Sigmoid colon (tissue), 4 donors: ENCODE measurements at regions not wholly inside any gene's neighbourhood (a gene's known extent, or its start where the extent isn't known, plus 50 kb on each side); places are given as distances from the start of the nearest gene placed in this dataset.

Experiments used
- EP300 ChIP-seq, 4 donors: sonication (generic); formaldehyde crosslinking; IDR thresholded peaks; one replicate each; pipeline ENCODE4 v1.6.1; 2017; ENCODE audit warnings: antibody characterized with exemption in 4 of 4
- POLR2A ChIP-seq, 2 donors: fragments of 450-650 bp; IDR thresholded peaks; one replicate each; pipeline ENCODE4 v1.6.1; 2016; ENCODE audit warnings: antibody characterized with exemption in 2 of 2, mild to moderate bottlenecking in 2 of 2, moderate library complexity in 2 of 2
- POLR2AphosphoS5 ChIP-seq, 4 donors: sonication (generic); formaldehyde crosslinking; IDR thresholded peaks; one replicate each; pipeline ENCODE4 v1.6.1; 2017; ENCODE audit warnings: antibody characterized with exemption in 4 of 4
- TF ChIP-seq, protein P1 (sequence below), 4 experiments: fragments of 450-650 bp in 3 of 4; fragments of 200-600 bp in 1 of 4; IDR thresholded peaks; one replicate each; pipeline ENCODE4 v1.5.1; 2016 to 2019; ENCODE audit warnings: antibody characterized with exemption in 4 of 4, mild to moderate bottlenecking in 3 of 4, moderate library complexity in 2 of 4

DNA sequence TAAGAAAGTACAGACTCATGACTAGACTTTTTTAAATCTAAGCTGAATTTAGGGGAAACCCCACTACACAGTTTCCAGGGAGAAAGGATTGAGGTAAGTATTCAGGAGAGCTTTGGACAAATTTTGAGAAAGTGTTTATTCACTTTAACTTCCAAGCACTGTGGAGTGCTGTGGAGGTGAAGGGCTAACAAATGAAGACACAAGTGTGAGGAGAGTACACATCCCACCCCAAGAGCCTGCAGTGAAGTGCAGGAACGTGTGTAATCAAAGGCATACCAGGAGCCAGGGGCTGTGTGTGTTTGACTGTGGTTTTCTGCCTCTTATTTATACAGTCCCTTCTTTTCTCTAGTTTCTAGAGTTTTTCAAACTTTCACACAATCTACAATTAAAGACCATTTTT is 118.3 kb downstream of the CMPK2 start:
- TF ChIP-seq, protein P1, sequence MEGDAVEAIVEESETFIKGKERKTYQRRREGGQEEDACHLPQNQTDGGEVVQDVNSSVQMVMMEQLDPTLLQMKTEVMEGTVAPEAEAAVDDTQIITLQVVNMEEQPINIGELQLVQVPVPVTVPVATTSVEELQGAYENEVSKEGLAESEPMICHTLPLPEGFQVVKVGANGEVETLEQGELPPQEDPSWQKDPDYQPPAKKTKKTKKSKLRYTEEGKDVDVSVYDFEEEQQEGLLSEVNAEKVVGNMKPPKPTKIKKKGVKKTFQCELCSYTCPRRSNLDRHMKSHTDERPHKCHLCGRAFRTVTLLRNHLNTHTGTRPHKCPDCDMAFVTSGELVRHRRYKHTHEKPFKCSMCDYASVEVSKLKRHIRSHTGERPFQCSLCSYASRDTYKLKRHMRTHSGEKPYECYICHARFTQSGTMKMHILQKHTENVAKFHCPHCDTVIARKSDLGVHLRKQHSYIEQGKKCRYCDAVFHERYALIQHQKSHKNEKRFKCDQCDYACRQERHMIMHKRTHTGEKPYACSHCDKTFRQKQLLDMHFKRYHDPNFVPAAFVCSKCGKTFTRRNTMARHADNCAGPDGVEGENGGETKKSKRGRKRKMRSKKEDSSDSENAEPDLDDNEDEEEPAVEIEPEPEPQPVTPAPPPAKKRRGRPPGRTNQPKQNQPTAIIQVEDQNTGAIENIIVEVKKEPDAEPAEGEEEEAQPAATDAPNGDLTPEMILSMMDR (IDR thresholded peaks at IDR 0.05) = no peak
- no peak for TF ChIP-seq POLR2AphosphoS5 (IDR thresholded peaks at IDR 0.05)
- no peak for TF ChIP-seq POLR2A (IDR thresholded peaks at IDR 0.05)
- TF ChIP-seq EP300 (IDR thresholded peaks at IDR 0.05) = no peak
